ENCODE measurements at regions not wholly inside any gene's neighbourhood (a gene's known extent, or its start where the extent isn't known, plus 50 kb on each side); places are given as distances from the start of the nearest gene placed in this dataset.

DNA sequence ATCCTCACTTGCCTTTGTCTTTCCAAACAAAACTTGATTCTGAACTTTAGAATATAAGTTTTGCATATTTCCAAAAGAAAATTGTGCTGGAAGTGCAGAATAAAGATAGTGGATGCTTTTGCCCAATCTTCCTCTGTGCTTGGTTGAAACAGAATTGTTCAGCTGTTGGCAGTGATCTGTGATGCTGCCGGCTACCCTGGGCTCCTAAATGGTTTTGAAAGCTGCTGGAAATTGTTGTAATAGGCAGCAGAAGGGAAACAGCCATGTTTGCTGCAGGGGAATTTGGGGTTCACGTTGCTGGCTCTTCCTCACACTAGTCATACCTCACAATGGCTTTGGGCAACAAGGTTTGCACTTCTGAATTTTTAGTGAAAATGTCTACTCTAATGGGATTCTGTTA, 398.0 kb downstream of the RAPGEF2 start:
- no peak for DNase-seq (ENCODE audit: low read depth in 2 of 2)

DNA sequence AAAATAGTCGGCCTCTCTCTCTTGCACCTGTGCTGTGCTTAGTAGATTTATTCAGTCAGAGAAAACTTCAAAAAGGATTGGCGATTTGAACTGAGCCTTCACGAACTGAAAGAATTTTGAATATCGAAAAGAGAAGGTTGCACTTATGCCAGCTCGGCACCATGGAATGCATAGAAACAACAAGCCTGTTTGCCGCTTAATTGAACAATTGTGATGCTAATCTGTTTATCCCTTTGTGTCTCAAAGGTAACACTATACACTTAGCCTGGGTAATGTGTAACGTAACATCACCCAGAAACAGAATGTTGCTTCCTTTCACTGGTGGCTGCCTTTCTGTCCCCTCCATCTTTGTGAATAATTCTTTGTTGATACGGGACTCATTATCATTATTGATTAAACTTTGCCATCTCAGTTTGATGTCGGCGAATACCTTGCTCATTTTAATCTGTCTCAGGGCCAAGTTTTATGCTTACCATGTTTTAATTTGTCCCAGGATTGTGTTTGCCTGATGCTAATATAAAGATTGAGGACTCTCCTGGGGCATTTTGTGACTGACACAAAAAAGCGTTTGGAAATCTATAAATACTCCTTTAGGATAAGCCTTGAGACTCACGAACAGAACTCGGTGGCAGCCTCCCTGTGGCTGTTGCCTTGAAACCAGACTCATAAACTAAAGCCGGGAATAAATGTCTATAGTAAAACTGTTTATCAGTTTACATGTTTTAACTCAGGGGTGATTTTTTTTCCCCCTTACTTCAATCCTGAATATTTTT, 400.5 kb downstream of the RAPGEF2 start:
- no peak for DNase-seq (ENCODE audit: low read depth in 2 of 2)

DNA sequence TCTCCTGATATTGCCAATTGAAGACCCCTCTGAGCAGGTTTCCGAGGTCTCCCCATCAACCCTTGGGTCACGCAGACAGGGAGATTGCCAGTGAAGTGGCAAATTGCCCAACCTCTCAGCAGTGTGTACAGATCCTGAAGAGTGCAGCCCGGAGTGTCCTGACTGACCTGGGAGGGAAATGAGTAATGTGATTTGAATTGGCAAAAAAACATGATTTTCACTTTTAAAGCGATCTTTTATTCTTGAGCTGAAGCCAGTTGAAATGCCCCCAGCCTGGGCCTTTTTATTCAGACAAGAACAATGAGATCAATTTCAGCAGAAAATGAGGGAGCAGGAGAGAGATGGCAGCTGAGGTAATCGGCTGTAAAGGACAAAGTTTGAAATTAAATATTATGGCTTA, 401.8 kb downstream of the RAPGEF2 start:
- DNase-seq (ENCODE audit: low read depth in 2 of 2) = no peak

DNA sequence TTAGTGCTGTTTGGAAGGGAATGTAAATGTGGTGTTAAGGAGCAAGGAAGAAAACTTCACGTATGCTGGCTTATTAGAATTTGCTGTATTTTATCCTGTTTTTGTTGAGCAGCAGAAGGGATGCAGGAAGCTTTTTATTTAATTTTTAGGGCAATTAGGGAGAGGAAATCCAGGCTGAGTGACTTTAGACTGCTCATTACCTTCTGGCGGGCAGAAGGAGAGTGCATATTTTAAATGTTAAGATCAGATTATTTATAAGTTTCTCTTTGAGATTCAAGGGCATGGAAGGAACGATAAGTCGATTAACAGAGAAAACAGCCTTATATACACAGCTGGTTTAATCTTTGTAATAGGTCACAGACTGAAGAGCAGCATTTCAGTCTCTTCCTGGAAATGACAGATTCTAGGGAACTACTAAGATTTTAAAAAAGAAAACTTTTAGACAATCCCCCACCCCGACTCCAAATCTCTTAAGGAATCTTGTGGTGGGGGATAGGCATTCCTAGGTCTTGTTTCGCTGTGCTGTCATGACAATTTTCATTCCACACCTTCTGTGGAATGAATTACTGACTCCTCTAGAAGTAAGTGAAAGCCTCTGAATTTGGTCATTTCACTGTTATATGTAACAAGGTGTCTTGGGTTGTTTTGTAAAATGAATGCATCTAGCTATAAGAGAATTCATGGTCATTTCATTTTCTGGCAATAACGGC, 402.5 kb downstream of the RAPGEF2 start:
- DNase-seq (ENCODE audit: low read depth in 2 of 2) = no peak

DNA sequence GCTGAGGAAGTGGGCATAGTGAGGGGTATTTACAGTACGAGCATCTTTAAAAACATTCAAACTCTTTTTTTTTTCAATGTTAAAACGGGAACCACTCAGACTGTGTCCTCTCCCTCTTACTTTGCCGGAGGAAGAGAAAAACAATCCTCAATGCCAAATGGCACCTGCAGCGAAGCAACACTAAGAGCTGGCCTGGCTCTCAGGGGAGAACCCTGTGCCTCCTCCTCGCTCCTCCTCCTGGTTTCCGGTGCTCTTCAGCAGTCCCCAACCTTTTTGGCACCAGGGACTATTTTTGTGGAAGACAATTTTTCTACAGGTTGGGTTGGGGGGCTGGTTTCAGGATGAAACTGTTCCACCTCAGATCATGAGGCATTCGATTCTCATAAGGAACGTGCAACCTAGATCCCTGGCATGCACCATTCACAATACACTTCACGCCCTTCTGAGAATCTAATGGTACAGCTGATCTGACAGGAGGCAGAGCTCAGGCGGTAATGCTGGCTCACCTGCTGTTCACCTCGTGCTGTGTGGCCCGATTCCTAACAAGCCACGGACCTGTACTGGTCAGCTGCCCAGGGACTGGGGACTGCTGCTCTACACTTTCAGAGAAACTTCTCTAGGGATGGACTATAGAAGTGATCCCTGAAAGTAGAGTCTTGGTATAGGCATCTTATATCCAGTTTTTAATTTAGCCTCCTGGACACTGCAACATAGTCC, 404.1 kb downstream of the RAPGEF2 start:
- DNase-seq (ENCODE audit: low read depth in 2 of 2) = no peak

DNA sequence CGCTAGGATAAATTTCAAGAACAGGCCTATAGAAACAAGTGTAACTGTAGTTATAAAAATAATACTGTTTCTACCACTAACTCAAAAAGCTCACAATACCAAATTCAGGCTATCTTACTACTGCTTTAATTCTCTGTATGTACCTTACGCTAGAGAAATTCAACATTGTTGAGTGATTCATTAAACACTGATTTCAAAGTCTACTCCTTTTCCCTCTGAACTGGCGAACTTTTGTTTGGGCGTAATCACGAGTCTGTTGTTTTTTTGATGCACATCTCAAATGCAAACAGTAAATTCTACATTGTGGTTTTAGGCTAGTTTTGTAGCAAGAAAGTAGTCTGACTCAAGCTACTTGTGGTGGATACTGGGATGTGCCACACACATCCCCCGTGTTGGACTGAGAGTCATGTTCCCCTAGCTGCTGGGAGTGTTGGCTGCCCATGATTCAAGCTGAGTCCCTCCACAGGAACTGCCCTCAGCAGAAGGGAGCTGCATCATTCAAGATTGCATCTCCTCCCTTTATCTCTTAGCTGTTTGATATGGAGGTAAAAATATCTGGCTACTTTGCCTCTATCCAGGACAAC, 406.1 kb downstream of the RAPGEF2 start:
- no peak for DNase-seq (ENCODE audit: low read depth in 2 of 2)

DNA sequence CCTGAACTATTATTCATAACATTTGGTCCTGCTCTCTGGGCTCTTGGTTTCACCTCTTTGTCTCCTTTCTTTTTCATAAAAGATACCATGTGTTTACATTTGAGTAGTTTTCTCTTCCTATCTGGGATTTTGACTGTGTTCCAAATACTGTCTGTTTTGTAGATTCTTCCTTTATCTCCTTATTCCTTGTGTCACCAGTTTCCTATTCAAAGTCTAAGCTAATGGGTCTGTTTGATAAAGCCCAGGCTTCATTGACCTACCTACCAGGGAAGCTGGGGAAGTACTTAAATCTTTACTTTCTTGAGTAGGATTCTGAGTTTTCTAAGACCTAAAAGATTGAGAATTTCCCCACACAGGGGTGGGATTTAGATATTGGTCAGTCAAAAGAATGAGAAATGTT, 409.5 kb downstream of the RAPGEF2 start:
- DNase-seq (ENCODE audit: low read depth in 2 of 2) = no peak

DNA sequence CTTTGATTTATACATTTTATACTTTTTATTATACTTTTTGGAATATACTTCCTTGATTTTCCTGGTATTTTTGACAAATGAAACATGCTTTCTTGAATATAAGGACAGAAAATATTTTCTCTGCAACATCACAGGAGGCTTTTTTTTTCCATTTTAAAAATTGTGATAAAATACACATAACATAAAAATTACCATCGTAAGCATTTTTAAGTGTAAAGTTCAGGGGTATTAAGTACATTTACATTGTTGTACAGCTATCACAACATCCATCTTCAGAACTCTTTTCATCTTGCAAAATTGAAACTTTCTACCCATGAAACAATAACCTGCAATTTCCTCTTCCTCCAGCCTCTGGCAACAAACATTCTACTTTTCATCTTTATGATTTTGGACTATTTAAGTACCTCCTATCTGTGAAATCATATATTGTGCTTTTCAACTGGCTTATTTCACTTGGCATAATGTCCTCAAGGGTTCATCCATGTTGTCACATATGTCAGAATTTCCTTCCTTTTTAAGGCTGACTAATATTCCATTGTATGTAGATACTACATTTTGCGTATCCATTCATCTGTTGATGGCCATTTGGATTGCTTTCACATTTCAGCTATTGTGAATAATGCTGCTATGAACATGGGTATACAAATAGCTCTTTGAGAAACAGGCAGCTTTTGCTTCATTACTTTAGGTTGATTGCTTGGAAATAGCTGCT, 412.6 kb downstream of the RAPGEF2 start:
- no peak for DNase-seq (ENCODE audit: low read depth in 2 of 2)

DNA sequence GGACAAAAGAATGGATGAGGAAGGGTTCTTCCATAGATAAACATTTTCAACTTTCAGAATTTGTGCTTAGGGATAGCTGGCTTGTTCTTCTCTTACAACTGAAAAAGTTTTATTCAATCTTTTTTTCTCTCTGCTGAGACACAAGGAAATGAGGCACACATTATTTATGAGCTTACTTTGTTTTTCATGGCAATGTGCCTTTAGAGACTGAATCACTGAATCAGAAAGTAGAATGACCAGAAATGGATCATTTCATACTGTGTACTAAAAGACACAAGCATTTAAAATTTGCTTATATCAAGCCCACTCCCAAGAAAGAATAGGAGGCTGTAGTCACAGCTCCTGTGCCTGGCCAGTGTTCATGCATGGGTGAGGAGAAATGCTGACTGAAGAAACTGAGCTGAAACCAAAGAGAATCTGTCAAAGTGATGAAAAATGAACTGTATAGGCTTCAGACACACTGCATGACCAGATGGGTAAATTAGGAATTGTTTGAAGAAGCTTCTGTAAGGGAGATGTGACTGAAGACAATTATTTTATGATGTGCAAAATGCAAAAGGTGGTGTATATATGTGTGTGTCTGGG, 413.8 kb downstream of the RAPGEF2 start:
- no peak for DNase-seq (ENCODE audit: low read depth in 2 of 2)

DNA sequence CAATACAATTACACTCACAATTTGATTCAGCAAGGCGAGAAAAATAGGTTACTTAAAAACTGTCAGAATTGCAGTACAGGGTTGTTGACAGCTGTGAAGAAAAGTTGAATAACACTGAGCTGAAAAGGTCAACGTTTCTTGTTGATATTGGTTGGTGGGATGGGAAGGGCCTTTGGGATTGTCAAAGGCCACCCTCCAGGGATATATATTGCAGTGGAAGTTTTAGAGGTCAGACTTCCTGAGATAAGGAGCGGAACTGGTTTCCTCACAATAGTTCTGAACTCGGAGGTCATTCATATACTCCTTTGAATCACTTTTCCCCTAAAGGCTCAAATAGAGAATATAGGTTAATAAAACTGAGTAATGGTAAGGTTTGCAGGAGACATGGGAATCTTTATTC, 417.2 kb downstream of the RAPGEF2 start:
- DNase-seq (ENCODE audit: low read depth in 2 of 2) = no peak

DNA sequence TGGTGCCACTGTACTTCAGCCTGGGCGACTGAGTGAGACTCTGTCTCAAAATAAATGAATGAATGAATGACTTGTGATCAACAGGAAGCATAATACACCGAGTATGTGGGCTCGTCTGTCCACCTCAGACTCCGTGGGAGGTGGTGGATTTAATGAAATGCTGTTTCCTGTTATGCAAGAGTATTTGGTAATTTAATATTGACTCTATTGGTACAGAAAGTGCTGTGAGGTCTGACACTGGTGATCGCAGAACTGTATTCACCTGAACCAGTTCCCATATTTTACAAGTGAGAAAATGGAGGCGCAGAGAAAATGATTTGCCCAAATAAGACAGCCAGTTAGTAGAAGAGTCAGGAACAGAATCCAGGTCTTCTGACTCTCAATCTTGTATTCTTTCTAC, 423.3 kb downstream of the RAPGEF2 start:
- DNase-seq (ENCODE audit: low read depth in 2 of 2) = no peak

DNA sequence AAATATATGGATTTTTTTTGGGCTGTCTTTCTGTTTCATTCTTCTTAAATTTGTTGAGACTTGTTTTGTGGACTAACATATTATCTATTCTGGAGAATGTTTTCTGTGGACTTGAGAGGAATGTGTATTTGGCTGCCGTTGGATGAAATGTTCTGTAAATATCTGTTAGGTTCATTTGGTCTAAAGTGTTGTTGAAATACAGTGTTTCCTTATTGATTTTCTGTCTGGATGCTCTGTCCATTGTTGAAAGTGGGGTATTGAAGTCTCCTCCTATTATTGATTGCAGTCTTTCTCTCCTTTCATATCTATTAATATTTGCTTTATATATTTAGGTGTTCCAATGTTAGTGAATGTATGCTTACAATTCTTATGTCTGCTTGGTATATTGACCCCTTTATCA, 431.8 kb downstream of the RAPGEF2 start:
- no peak for DNase-seq (ENCODE audit: low read depth in 2 of 2)

DNA sequence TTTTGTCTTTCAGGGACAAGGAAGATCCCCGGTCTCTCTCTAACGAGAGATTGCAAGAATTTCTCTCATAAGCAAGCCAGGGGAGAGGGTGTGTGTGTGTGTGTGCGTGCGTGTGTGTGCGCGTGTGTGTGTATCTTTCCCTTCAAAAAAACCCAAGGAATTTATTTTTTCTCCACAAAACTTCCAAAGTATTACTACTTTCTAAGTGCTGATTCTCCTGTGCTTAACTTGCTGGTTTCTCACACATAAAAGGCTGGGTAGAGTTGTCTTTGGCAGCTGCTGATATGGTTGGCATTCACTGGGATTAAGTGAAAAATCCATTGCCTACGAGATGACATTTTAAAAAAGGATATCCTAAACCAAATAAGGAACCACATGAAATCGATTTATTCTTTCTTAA, 435.7 kb downstream of the RAPGEF2 start:
- no peak for DNase-seq (ENCODE audit: low read depth in 2 of 2)

DNA sequence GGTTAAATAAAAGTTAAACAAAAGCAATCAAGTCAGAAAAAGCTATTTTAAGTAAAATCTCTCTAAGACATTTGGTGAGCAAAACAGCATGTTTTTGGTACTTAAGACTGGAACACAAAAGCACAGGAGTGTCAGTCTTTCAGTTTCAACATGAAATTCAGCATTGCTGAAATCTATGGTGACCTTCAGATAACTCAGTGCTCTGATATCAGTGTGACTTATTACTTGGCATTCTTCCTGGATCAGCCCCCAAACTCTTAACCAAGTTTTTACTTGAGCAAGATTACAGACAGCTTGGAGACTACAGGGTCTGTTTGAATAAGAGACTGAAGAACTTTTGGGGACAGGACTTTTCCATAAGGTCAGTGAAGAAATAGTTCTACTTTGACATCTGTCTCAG, 437.2 kb downstream of the RAPGEF2 start:
- no peak for DNase-seq (ENCODE audit: low read depth in 2 of 2)

DNA sequence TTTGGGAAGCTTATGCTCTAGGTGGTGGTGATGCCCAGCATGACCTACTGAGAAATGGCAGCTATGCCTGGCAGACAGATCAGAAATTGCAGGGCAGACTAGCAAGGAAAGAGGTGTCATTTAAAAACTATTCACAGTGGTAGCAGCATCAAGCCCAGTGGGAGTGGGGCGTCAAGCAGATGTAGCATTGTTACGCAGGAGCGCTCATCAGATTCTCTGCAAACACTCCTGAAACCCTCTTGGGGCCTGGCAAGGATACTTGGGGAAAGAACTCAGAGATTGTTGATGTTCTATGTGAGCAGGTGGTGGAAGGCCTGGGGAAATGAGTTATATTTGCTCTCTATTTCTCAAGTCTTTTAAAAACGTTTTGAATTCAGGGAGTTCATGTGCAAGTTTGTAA, 437.6 kb downstream of the RAPGEF2 start:
- no peak for DNase-seq (ENCODE audit: low read depth in 2 of 2)

DNA sequence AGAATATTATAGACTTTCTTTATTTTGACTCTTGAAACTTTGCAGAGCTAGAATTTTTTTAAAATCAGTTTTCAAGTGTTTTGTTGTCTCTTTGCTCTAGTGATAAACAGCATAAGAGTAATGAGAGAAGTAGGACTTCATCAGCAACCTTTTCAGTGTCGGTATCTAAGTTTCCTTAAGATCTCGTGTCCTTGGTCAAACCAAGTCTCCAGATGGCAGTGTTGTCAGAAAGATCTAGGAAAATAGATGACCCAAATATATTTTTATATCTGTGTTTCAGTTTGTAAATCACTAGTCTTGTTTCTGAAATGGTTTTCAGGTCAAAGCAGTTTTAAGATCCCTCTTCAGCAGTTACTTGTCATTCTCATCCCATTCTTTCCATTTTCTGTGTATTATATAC, 438.3 kb downstream of the RAPGEF2 start:
- no peak for DNase-seq (ENCODE audit: low read depth in 2 of 2)

DNA sequence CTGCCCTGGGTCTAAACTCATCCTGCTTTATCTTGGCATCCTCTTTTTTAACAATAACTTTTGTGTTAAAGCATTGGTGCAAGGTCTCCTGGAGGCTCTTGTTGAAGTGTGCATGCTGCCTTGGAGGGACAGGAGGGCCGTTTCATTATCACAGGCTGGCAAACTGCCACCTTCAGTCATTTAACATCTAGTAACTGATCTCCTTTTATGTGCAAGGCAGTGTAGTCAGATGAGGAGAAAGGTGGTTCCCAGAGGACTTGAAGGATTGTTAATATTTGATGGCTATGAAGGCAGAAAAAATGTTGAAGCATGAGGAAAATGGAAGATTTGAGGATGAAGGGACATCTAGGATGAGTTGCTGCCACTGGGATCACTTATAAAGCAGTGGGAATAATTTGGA, 439.4 kb downstream of the RAPGEF2 start:
- DNase-seq (ENCODE audit: low read depth in 2 of 2) = no peak

DNA sequence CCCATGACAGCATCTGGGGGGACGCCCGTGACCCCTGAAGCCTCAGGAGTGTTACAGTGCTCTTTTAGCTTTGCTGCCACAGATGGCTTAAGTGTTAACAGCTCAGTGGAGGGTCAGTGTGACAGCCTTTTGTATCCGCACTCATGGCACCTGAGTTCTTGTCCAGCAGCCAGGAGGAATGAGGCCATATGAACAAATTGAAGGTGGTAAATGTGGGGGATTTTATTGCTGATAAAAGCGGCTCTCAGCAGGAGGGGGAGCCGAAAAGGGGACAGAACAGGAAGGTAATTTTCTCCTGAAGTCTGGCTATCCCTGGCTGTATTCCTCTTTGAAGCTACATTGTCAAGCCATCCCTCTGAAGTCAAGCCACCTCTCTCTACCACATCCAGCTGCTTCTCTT, 441.0 kb downstream of the RAPGEF2 start:
- DNase-seq (ENCODE audit: low read depth in 2 of 2) = no peak

DNA sequence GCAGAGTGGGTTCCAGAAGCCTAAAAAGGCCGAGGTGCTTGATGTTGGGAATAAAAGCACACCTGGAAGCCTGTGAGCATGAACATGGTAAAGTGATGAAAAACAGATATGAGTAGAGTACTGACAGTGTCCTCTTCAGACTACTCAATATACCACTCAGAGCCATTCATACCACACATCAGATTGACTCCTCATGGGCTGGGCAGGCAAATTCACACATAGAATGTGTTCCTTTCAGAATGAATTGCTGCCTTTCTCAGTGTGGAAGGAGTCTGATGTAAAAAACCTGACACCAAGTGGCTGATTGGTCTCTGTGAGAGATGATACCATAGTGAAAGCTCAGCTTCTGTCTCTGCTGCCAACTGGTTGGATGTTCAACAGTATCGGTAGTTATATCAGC, 442.7 kb downstream of the RAPGEF2 start:
- DNase-seq (ENCODE audit: low read depth in 2 of 2) = no peak

DNA sequence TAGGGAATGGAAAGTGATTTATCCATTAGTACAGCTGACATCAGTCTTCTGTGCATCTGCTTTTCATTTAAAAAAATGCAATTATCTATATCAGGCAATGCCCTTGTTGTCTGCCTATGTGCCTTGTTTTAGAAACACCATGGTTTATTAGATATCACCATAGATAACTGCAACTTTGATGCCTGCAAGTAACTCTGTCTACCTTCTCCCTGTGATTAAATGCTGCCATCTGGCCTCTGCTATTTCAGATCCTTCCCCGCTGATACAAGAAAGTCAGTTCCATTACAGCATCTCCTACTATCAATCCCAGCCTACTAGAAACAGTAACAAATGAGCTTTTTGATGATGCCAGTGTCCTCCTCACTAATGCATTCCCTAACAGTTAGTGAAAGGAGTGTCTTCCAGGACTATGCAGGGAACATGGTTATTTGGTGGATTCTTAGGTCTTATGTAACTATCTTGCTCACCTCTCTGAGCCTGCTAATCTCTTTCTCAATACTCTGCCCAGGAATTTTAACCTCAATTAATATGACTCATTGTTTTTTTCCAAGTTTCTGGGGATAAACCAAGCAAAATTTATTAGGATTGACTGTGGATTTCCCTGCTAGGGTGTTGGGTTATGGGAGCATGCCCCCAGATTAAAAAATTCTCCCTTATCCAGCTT, 444.9 kb downstream of the RAPGEF2 start:
- no peak for DNase-seq (ENCODE audit: low read depth in 2 of 2)

DNA sequence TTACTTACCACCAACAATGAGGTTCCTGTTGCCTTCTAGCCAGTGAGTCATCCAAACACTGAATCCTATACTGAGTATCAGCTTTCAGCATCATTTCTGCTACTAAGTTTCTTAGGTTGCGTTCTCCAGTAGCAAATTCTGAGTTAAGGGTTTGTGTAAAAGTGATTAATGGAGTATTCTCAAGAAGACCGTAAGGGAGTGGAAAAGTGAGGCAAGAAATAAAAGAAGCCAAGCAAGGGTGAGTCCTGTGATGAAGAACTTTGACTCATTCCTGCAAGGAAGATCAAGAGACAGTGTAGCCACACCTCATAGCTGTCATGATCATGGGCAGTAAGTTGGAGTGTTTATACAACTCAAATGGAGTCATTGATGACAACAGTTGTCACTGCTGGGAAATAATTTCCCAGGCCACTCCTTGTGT, 446.2 kb downstream of the RAPGEF2 start:
- no peak for DNase-seq (ENCODE audit: low read depth in 2 of 2)
